ENCODE measurements at regions not wholly inside any gene's neighbourhood (a gene's known extent, or its start where the extent isn't known, plus 50 kb on each side); places are given as distances from the start of the nearest gene placed in this dataset.
A peak's percentile ranks its signal among the peaks of the same experiment; 100 is the strongest.

- TF ChIP-seq ARID3A (IDR thresholded peaks at IDR 0.05; ENCODE audit: low read depth, low read length), result 0 out of 2 replicates have a peak, but pooled peaks have one; percentile 26
- no peak for TF ChIP-seq KMT2A (CRISPR knock-in tag; IDR thresholded peaks at IDR 0.05)
- TF ChIP-seq ZNF605 (CRISPR knock-in tag; IDR thresholded peaks at IDR 0.05), result no peak
- TF ChIP-seq NFYC (CRISPR knock-in tag; IDR thresholded peaks at IDR 0.05), result no peak
- no peak for TF ChIP-seq HIVEP1 (CRISPR knock-in tag; IDR thresholded peaks at IDR 0.05)
- TF ChIP-seq ZNF609 (CRISPR knock-in tag; IDR thresholded peaks at IDR 0.05; ENCODE audit: borderline replicate concordance), result no peak
- TF ChIP-seq CBX5 (CRISPR knock-in tag; IDR thresholded peaks at IDR 0.05; ENCODE audit: borderline replicate concordance), result no peak
- TF ChIP-seq TIGD3 (CRISPR knock-in tag; IDR thresholded peaks at IDR 0.05; ENCODE audit: borderline replicate concordance), result no peak
- TF ChIP-seq MTF2 (CRISPR knock-in tag; IDR thresholded peaks at IDR 0.05; ENCODE audit: borderline replicate concordance), result no peak
- no peak for TF ChIP-seq ZNF318 (CRISPR knock-in tag; IDR thresholded peaks at IDR 0.05)
- TF ChIP-seq ZUFSP (CRISPR knock-in tag; IDR thresholded peaks at IDR 0.05; ENCODE audit: borderline replicate concordance), result no peak
- no peak for TF ChIP-seq ARNT (IDR thresholded peaks at IDR 0.05)
Measured at GRCh38 chr5:143679777-143680176, 132.2 kb upstream of the HMHB1 start (continued).

Data from HepG2 (cell line).